Stimulated activated naive CD8-positive, alpha-beta T cell treated with anti-CD3 and anti-CD28 coated beads, Interleukin-15, Interleukin-2, amounts not matched to agents 100 U/mL and 50 U/mL, for 24 hours (primary cell): ENCODE measurements at regions not wholly inside any gene's neighbourhood (a gene's known extent, or its start where the extent isn't known, plus 50 kb on each side); places are given as distances from the start of the nearest gene placed in this dataset.

Source experiments
- ATAC-seq: fragments of 150-1000 bp; cut with Tn5 transposase; one replicate; pipeline ENCODE4 v1.10.0; 2021
- DNase-seq: peaks from one replicate; pipeline ENCODE4 v3.0.0; 2021

GRCh38 chr6:44049989-44050871 lies 77.0 kb downstream of the MRPL14 start:
- DNase-seq, result no peak
- ATAC-seq, result no peak

GRCh38 chr6:44049163-44049988 lies 77.9 kb downstream of the MRPL14 start:
- peak; percentile 81 for ATAC-seq

GRCh38 chr6:44048277-44048676 lies 79.0 kb downstream of the MRPL14 start:
- ATAC-seq (no peak), DNase-seq (no peak)

More at GRCh38 chr6:44049163-44049988, 77.9 kb downstream of the MRPL14 start:
- no peak for DNase-seq

GRCh38 chr6:44047801-44048200 lies 79.5 kb downstream of the MRPL14 start:
- no peak for DNase-seq
- ATAC-seq, result no peak

GRCh38 chr6:44047179-44047546 lies 80.1 kb downstream of the MRPL14 start:
- ATAC-seq, result no peak
- no peak for DNase-seq

GRCh38 chr6:44046516-44047178 lies 80.6 kb downstream of the MRPL14 start:
- DNase-seq (no peak), ATAC-seq (no peak)

GRCh38 chr6:44045672-44046015 lies 81.6 kb downstream of the MRPL14 start:
- no peak for DNase-seq
- ATAC-seq, result no peak

GRCh38 chr6:44044940-44045671 lies 82.1 kb downstream of the MRPL14 start:
- DNase-seq (no peak), ATAC-seq (no peak)

GRCh38 chr6:44044154-44044539 lies 83.1 kb downstream of the MRPL14 start:
- ATAC-seq (no peak), DNase-seq (no peak)

- ATAC-seq (no peak), DNase-seq (no peak)
Observed at GRCh38 chr6:44043479-44044153, 83.6 kb downstream of the MRPL14 start.

- DNase-seq (no peak), ATAC-seq (no peak)
Observed at GRCh38 chr6:44042989-44043478, 84.2 kb downstream of the MRPL14 start.

- ATAC-seq, result no peak
- no peak for DNase-seq
Observed at GRCh38 chr6:44042261-44042988, 84.8 kb downstream of the MRPL14 start.

- DNase-seq (no peak), ATAC-seq (no peak)
Observed at GRCh38 chr6:44041461-44042260, 85.6 kb downstream of the MRPL14 start.

GRCh38 chr6:44040786-44041185 lies 86.5 kb downstream of the MRPL14 start:
- no peak for ATAC-seq
- no peak for DNase-seq

GRCh38 chr6:44039839-44040350 lies 87.4 kb downstream of the MRPL14 start:
- DNase-seq, result no peak
- ATAC-seq, result no peak

GRCh38 chr6:44039191-44039719 lies 88.0 kb downstream of the MRPL14 start:
- ATAC-seq, result no peak
- no peak for DNase-seq

- ATAC-seq (no peak), DNase-seq (no peak)
Observed at GRCh38 chr6:44038543-44039065, 88.6 kb downstream of the MRPL14 start.

GRCh38 chr6:44037847-44038542 lies 89.3 kb downstream of the MRPL14 start:
- no peak for DNase-seq
- ATAC-seq, result no peak
